ENCODE measurements at regions not wholly inside any gene's neighbourhood (a gene's known extent, or its start where the extent isn't known, plus 50 kb on each side); places are given as distances from the start of the nearest gene placed in this dataset.
"Not testable (repeated sequence)": the region's sequence is repeated elsewhere in the genome, so short reads cannot be mapped to it uniquely, and the experiment has no call there.

- H3K27ac Mint-ChIP-seq: no peak overlapping the region
- no peaks in the 10 kb centered on the region for H3K9me3 Mint-ChIP-seq
- no peak for ATAC-seq
- H3K36me3 Mint-ChIP-seq: no peaks in the 10 kb centered on the region
- H3K4me3 Mint-ChIP-seq: no peak overlapping the region
- DNase-seq (ENCODE audit: low spot score in 2 of 2): no peak
- peaks cover 8% of the 10 kb centered on the region for H3K4me1 Mint-ChIP-seq
Measured at GRCh38 chr9:129561594-129562281, 59.2 kb downstream of the C9orf50 start.

GRCh38 chr9:129560881-129561306 lies 60.0 kb downstream of the C9orf50 start:
- Mint-ChIP-seq H3K27ac (no peak overlapping the region), H3K4me3 (no peak overlapping the region), H3K9me3 (no peaks in the 10 kb centered on the region), H3K36me3 (no peaks in the 10 kb centered on the region), H3K4me1 (peaks cover 8% of the 10 kb centered on the region)
- no peak for ATAC-seq
- no peak for DNase-seq (ENCODE audit: low spot score in 2 of 2)

GRCh38 chr9:129559506-129559881 lies 61.4 kb downstream of the C9orf50 start:
- DNase-seq (ENCODE audit: low spot score in 2 of 2) (no peak), ATAC-seq (no peak)
- peaks cover 8% of the 10 kb centered on the region for H3K4me1 Mint-ChIP-seq
- H3K27ac Mint-ChIP-seq: no peak overlapping the region
- no peaks in the 10 kb centered on the region for H3K36me3 Mint-ChIP-seq
- H3K4me3 Mint-ChIP-seq: no peak overlapping the region
- no peaks in the 10 kb centered on the region for H3K9me3 Mint-ChIP-seq

- Mint-ChIP-seq H3K36me3 (no peaks in the 10 kb centered on the region), H3K9me3 (no peaks in the 10 kb centered on the region), H3K27ac (no peak overlapping the region), H3K4me3 (no peak overlapping the region), H3K4me1 (peaks cover 8% of the 10 kb centered on the region)
- DNase-seq (ENCODE audit: low spot score in 2 of 2) (no peak), ATAC-seq (peak; percentile 20)
Measured at GRCh38 chr9:129558551-129559505, 62.1 kb downstream of the C9orf50 start.

GRCh38 chr9:129558063-129558550 lies 62.8 kb downstream of the C9orf50 start:
- H3K9me3 Mint-ChIP-seq: no peaks in the 10 kb centered on the region
- no peaks in the 10 kb centered on the region for H3K36me3 Mint-ChIP-seq
- DNase-seq (ENCODE audit: low spot score in 2 of 2) (no peak), ATAC-seq (no peak)
- H3K4me3 Mint-ChIP-seq: no peak overlapping the region
- H3K27ac Mint-ChIP-seq: no peak overlapping the region
- peaks cover 8% of the 10 kb centered on the region for H3K4me1 Mint-ChIP-seq

GRCh38 chr9:129557192-129558036 lies 63.5 kb downstream of the C9orf50 start:
- H3K36me3 Mint-ChIP-seq: no peaks in the 10 kb centered on the region
- ATAC-seq (no peak), DNase-seq (ENCODE audit: low spot score in 2 of 2) (no peak)
- H3K9me3 Mint-ChIP-seq: no peaks in the 10 kb centered on the region
- H3K4me1 Mint-ChIP-seq: peaks cover 8% of the 10 kb centered on the region
- no peak overlapping the region for H3K4me3 Mint-ChIP-seq
- H3K27ac Mint-ChIP-seq: no peak overlapping the region

- DNase-seq (ENCODE audit: low spot score in 2 of 2) (no peak), ATAC-seq (no peak)
- H3K4me1 Mint-ChIP-seq: peaks cover 8% of the 10 kb centered on the region
- peak overlapping the region; percentile 40 for H3K27ac Mint-ChIP-seq
- H3K9me3 Mint-ChIP-seq: no peaks in the 10 kb centered on the region
- H3K36me3 Mint-ChIP-seq: no peaks in the 10 kb centered on the region
- H3K4me3 Mint-ChIP-seq: no peak overlapping the region
Measured at GRCh38 chr9:129556491-129557191, 64.3 kb downstream of the C9orf50 start.

- DNase-seq (ENCODE audit: low spot score in 2 of 2) (no peak), ATAC-seq (no peak)
- Mint-ChIP-seq H3K27ac (no peak overlapping the region), H3K9me3 (no peaks in the 10 kb centered on the region), H3K4me1 (peaks cover under 1% of the 10 kb centered on the region), H3K4me3 (no peak overlapping the region), H3K36me3 (no peaks in the 10 kb centered on the region)
Measured at GRCh38 chr9:129555512-129556215, 65.2 kb downstream of the C9orf50 start.

- no peak for DNase-seq (ENCODE audit: low spot score in 2 of 2)
- H3K4me1 Mint-ChIP-seq: peaks cover 5% of the 10 kb centered on the region
- no peak overlapping the region for H3K4me3 Mint-ChIP-seq
- no peak overlapping the region for H3K27ac Mint-ChIP-seq
- no peak for ATAC-seq
- H3K36me3 Mint-ChIP-seq: no peaks in the 10 kb centered on the region
- H3K9me3 Mint-ChIP-seq: no peaks in the 10 kb centered on the region
Measured at GRCh38 chr9:129554649-129555048, 66.3 kb downstream of the C9orf50 start.

GRCh38 chr9:129553277-129553676 lies 67.6 kb downstream of the C9orf50 start:
- DNase-seq (ENCODE audit: low spot score in 2 of 2) (no peak), ATAC-seq (no peak)
- peaks cover 11% of the 10 kb centered on the region for H3K4me1 Mint-ChIP-seq
- H3K4me3 Mint-ChIP-seq: no peak overlapping the region
- H3K27ac Mint-ChIP-seq: no peak overlapping the region
- H3K9me3 Mint-ChIP-seq: no peaks in the 10 kb centered on the region
- no peaks in the 10 kb centered on the region for H3K36me3 Mint-ChIP-seq

GRCh38 chr9:129552064-129552463 lies 68.8 kb downstream of the C9orf50 start:
- H3K4me1 Mint-ChIP-seq: peaks cover 11% of the 10 kb centered on the region
- no peak overlapping the region for H3K4me3 Mint-ChIP-seq
- H3K27ac Mint-ChIP-seq: no peak overlapping the region
- ATAC-seq (no peak), DNase-seq (ENCODE audit: low spot score in 2 of 2) (no peak)
- no peaks in the 10 kb centered on the region for H3K36me3 Mint-ChIP-seq
- no peaks in the 10 kb centered on the region for H3K9me3 Mint-ChIP-seq

- H3K9me3 Mint-ChIP-seq: no peaks in the 10 kb centered on the region
- no peak overlapping the region for H3K27ac Mint-ChIP-seq
- H3K36me3 Mint-ChIP-seq: no peaks in the 10 kb centered on the region
- peaks cover 11% of the 10 kb centered on the region for H3K4me1 Mint-ChIP-seq
- DNase-seq (ENCODE audit: low spot score in 2 of 2) (no peak), ATAC-seq (no peak)
- H3K4me3 Mint-ChIP-seq: no peak overlapping the region
Measured at GRCh38 chr9:129551393-129551973, 69.4 kb downstream of the C9orf50 start.

- not testable (repeated sequence) for ATAC-seq; H3K36me3 Mint-ChIP-seq; DNase-seq (ENCODE audit: low spot score in 2 of 2); H3K27ac Mint-ChIP-seq; H3K9me3 Mint-ChIP-seq
- H3K4me3 Mint-ChIP-seq: peak overlapping the region; percentile 71
- H3K4me1 Mint-ChIP-seq: peaks cover 11% of the 10 kb centered on the region
Measured at GRCh38 chr9:129550977-129551376, 69.9 kb downstream of the C9orf50 start.

Data from stimulated activated effector memory CD8-positive, alpha-beta T cell treated with anti-CD3 and anti-CD28 coated beads, Interleukin-12 subunit alpha, Interleukin-12 subunit beta, amount 100 ng/mL, for 72 hours (primary cell).